ENCODE measurements at regions not wholly inside any gene's neighbourhood (a gene's known extent, or its start where the extent isn't known, plus 50 kb on each side); places are given as distances from the start of the nearest gene placed in this dataset.

DNA sequence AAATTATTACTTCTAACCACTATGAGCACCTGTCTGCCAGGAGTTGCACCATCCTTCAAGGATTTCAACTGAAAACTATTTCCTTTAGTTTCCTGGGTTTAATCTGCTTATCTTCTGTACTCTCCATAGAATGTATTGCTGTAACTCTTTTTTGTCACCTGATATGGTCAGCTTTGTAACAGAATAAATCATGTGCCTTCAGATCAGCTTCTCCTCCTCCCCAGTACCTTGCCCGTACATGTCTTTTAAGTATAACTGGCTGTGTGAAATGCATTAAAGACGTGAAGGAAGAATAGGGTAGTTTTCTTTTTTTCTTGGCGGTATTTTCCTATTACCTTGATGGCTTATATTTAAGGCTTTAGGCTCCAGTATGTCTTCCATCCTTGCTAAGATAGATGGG lies 200.3 kb upstream of the NAV3 start:
- no TSS peak for BruUV-seq (replicated peaks)
- no peak for ATAC-seq (ENCODE audit: low read depth)
- intact Hi-C loops (cut with micrococcal nuclease) (no loop called here), dilution Hi-C loops (cut with HindIII; ENCODE audit: low sequenced_read_pairs, unreplicated experiment) (no loop called here), in situ Hi-C loops (cut with MboI; ENCODE audit: low sequenced_read_pairs) (no loop called here)
- no peak overlapping the region for H3K4me2 ChIP-seq (ENCODE audit: low read depth, low read length)
- no peaks in the 10 kb centered on the region for H3K9me1 ChIP-seq (ENCODE audit: insufficient read depth, low read length)
- H3K14ac ChIP-seq (replicated peaks; ENCODE audit: low read depth, low read length): no peak overlapping the region
- DNase-seq: no peak
- no peak overlapping the region for H4K91ac ChIP-seq (ENCODE audit: insufficient read depth, low read depth, low read length)
- ChIA-PET POLR2A (ENCODE audit: unreplicated experiment) (no interaction called here), CTCF (no interaction called here)
- WGBS, 2 experiments (ENCODE audit: extremely low coverage in 2 of 2, insufficient read length in 1 of 2): no CpG with 5 or more reads among the region's 3 CpGs
- H3K56ac ChIP-seq (ENCODE audit: extremely low read depth, insufficient read depth, low read length): no peak overlapping the region
- no peak overlapping the region for H2AFZ ChIP-seq (replicated peaks; ENCODE audit: low read length, poor library complexity)
- H2BK15ac ChIP-seq (ENCODE audit: low read depth, low read length): no peak overlapping the region
- H2BK20ac ChIP-seq (ENCODE audit: low read depth, low read length): no peak overlapping the region
- no peak overlapping the region for H3K27ac ChIP-seq (ENCODE audit: insufficient read depth, low read length)
- no peak overlapping the region for H4K5ac ChIP-seq (ENCODE audit: low read depth, low read length)
- H3K4ac ChIP-seq (ENCODE audit: low read depth, low read length): no peak overlapping the region
- no peak overlapping the region for H2BK5ac ChIP-seq (ENCODE audit: low read depth, low read length, poor library complexity, severe bottlenecking)
- H4K20me1 ChIP-seq (ENCODE audit: insufficient read depth, low read length): no peaks in the 10 kb centered on the region
- no peak overlapping the region for H3K4me3 ChIP-seq (ENCODE audit: insufficient read depth, low read depth, low read length)
- H3K79me1 ChIP-seq (ENCODE audit: low read depth in 1 of 2, low read length in 2 of 2): no peaks in the 10 kb centered on the region
- H2AK5ac ChIP-seq (ENCODE audit: low read depth, low read length): no peak overlapping the region
- no peaks in the 10 kb centered on the region for H3K4me1 ChIP-seq (ENCODE audit: control insufficient read depth, insufficient read depth, low read length)
- no peaks in the 10 kb centered on the region for H3K9me3 ChIP-seq (ENCODE audit: control insufficient read depth, insufficient read depth, low read length)
- H3K23ac ChIP-seq (ENCODE audit: low read depth, low read length): no peak overlapping the region
- no peak overlapping the region for H2BK120ac ChIP-seq (ENCODE audit: low read depth, low read length)
- H3K18ac ChIP-seq (ENCODE audit: low read depth, low read length): no peak overlapping the region
- H3K27me3 ChIP-seq (ENCODE audit: control insufficient read depth, insufficient read depth, low read length): no peaks in the 10 kb centered on the region
- no peak overlapping the region for H3K9ac ChIP-seq (ENCODE audit: low read depth, low read length)
- H3K36me3 ChIP-seq (ENCODE audit: control insufficient read depth, insufficient read depth, low read length): no peaks in the 10 kb centered on the region
- TF ChIP-seq CEBPB (IDR thresholded peaks at IDR 0.05; ENCODE audit: low read depth, low read length) (no peak), MAFK (IDR thresholded peaks at IDR 0.05; ENCODE audit: low read depth, low read length) (no peak), CHD1 (IDR thresholded peaks at IDR 0.05; ENCODE audit: low read depth, low read length) (no peak), FOS (IDR thresholded peaks at IDR 0.05; ENCODE audit: low read depth, low read length) (no peak), RFX5 (IDR thresholded peaks at IDR 0.05; ENCODE audit: low read depth, low read length) (no peak), BHLHE40 (IDR thresholded peaks at IDR 0.05; ENCODE audit: low read depth, low read length) (no peak), POLR2A (IDR thresholded peaks at IDR 0.05; ENCODE audit: low read depth, low read length) (no peak), MXI1 (IDR thresholded peaks at IDR 0.05; ENCODE audit: borderline replicate concordance, low read depth, low read length) (no peak), RAD21 (IDR thresholded peaks at IDR 0.05; ENCODE audit: low read length) (no peak), SMC3 (IDR thresholded peaks at IDR 0.05; ENCODE audit: low read depth, low read length) (no peak), RCOR1 (IDR thresholded peaks at IDR 0.05; ENCODE audit: insufficient replicate concordance, low read length) (no peak), NFE2L2 (IDR thresholded peaks at IDR 0.05; ENCODE audit: low read depth, low read length) (no peak)
- TF ChIP-seq, protein P1, sequence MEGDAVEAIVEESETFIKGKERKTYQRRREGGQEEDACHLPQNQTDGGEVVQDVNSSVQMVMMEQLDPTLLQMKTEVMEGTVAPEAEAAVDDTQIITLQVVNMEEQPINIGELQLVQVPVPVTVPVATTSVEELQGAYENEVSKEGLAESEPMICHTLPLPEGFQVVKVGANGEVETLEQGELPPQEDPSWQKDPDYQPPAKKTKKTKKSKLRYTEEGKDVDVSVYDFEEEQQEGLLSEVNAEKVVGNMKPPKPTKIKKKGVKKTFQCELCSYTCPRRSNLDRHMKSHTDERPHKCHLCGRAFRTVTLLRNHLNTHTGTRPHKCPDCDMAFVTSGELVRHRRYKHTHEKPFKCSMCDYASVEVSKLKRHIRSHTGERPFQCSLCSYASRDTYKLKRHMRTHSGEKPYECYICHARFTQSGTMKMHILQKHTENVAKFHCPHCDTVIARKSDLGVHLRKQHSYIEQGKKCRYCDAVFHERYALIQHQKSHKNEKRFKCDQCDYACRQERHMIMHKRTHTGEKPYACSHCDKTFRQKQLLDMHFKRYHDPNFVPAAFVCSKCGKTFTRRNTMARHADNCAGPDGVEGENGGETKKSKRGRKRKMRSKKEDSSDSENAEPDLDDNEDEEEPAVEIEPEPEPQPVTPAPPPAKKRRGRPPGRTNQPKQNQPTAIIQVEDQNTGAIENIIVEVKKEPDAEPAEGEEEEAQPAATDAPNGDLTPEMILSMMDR (conservative IDR thresholded peaks at IDR 0.05; ENCODE audit: low read depth, low read length): no peak
- TF ChIP-seq, protein P2, sequence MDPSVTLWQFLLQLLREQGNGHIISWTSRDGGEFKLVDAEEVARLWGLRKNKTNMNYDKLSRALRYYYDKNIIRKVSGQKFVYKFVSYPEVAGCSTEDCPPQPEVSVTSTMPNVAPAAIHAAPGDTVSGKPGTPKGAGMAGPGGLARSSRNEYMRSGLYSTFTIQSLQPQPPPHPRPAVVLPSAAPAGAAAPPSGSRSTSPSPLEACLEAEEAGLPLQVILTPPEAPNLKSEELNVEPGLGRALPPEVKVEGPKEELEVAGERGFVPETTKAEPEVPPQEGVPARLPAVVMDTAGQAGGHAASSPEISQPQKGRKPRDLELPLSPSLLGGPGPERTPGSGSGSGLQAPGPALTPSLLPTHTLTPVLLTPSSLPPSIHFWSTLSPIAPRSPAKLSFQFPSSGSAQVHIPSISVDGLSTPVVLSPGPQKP (IDR thresholded peaks at IDR 0.05; ENCODE audit: borderline replicate concordance, low read depth, low read length): no peak
- TF ChIP-seq, protein P3, sequence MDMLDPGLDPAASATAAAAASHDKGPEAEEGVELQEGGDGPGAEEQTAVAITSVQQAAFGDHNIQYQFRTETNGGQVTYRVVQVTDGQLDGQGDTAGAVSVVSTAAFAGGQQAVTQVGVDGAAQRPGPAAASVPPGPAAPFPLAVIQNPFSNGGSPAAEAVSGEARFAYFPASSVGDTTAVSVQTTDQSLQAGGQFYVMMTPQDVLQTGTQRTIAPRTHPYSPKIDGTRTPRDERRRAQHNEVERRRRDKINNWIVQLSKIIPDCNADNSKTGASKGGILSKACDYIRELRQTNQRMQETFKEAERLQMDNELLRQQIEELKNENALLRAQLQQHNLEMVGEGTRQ (IDR thresholded peaks at IDR 0.05; ENCODE audit: low read depth, low read length): no peak
- no peak overlapping the region for H4K8ac ChIP-seq (ENCODE audit: low read depth in 2 of 2, low read length in 2 of 2)
- no peak overlapping the region for H2AK9ac ChIP-seq (replicated peaks; ENCODE audit: low read depth, low read length, poor library complexity)

Data from IMR-90 (cell line).